CD4-positive, alpha-beta T cell treated with Interleukin-10 for 1 hour (primary cell): ENCODE measurements at regions not wholly inside any gene's neighbourhood (a gene's known extent, or its start where the extent isn't known, plus 50 kb on each side); places are given as distances from the start of the nearest gene placed in this dataset.
"Not testable (repeated sequence)": the region's sequence is repeated elsewhere in the genome, so short reads cannot be mapped to it uniquely, and the experiment has no call there.

Experiments
- DNase-seq: peaks from one replicate; pipeline ENCODE4 v3.0.0-alpha.2; 2020

GRCh38 chr3:8152821-8153418 is 348.7 kb upstream of the LMCD1 start:
- no peak for DNase-seq

GRCh38 chr3:8153800-8154199 is 347.8 kb upstream of the LMCD1 start:
- DNase-seq = no peak

DNA sequence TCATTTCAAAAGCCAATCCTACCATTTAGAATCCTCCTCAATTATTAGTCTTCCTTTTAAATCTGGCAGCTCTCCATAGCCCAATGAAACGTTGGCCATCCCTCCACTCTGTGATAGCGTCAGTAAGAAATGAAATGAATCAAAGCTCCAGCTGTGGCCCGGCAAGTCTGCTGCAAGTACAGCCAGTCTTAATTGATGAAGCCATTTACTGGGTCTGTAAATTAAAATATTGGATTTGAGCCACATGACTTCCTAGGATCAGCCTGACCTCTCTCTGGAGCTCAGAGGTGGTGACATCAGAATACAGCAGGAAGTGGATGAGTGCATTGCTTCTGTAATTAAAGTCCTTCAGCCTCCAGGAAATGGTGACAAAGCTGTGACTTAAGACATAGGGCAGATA is 347.0 kb upstream of the LMCD1 start:
- DNase-seq = no peak

- no peak for DNase-seq
Observed at GRCh38 chr3:8156138-8156537, 345.5 kb upstream of the LMCD1 start.

DNA sequence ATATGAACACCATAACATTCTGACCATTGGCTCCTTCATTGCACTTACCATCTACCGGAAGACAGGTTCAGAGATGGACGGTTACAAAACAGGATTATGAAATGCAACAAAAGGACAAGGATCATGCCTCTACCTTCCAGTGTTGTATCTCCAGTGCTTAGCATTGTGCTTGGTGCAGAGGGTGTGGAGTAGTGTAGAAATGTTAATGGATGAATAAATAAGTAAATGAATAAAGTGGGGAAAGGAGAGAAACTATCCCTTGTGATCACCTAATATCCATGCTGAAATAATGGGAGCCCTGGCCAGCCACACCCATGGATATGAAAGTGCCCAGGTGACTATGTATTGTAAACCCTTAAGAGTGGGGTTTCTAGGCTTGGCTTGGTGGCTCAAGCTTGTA is 344.8 kb upstream of the LMCD1 start:
- DNase-seq = no peak

DNA sequence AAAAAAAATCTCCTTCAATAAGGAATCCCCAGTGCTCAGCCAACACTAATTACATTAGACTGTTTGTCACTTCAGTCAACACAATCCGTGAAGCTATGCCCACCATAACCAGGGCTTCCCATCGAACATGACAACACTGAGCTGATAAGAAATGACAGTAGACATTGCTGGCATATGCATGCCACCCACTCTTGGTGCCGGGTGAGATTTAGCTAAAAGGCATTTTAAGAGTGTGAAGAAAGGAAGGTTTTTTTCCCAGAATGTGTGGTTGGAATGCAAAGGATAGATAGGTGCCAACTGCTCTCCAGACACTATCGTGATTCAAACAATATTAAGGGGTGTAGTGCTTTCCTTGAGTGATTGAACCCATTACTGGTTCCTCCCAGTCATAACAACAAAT is 344.0 kb upstream of the LMCD1 start:
- DNase-seq = no peak

- no peak for DNase-seq
Observed at GRCh38 chr3:8164145-8164544, 337.5 kb upstream of the LMCD1 start.

DNA sequence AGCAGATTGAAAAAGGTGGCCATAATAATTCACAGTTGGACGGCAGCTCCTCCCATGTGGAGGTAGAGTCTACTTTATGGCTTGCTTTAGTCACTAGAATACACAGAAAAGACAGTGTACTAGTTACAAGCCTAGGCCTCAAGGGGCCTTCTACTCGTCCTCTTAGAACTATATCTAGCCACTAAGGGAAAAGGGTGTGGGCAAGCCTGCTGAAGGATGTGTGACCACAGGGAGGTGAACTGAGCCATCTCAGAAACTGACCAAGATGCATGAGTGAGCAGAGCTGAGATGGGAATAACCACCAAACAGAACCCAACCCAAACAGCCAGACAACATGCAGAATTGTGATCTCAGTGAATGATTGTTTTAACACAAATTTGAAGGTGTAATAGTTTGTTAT is 335.6 kb upstream of the LMCD1 start:
- no peak for DNase-seq

- no peak for DNase-seq
Observed at GRCh38 chr3:8170971-8171508, 330.6 kb upstream of the LMCD1 start.

- no peak for DNase-seq
Observed at GRCh38 chr3:8173892-8174291, 327.7 kb upstream of the LMCD1 start.

DNA sequence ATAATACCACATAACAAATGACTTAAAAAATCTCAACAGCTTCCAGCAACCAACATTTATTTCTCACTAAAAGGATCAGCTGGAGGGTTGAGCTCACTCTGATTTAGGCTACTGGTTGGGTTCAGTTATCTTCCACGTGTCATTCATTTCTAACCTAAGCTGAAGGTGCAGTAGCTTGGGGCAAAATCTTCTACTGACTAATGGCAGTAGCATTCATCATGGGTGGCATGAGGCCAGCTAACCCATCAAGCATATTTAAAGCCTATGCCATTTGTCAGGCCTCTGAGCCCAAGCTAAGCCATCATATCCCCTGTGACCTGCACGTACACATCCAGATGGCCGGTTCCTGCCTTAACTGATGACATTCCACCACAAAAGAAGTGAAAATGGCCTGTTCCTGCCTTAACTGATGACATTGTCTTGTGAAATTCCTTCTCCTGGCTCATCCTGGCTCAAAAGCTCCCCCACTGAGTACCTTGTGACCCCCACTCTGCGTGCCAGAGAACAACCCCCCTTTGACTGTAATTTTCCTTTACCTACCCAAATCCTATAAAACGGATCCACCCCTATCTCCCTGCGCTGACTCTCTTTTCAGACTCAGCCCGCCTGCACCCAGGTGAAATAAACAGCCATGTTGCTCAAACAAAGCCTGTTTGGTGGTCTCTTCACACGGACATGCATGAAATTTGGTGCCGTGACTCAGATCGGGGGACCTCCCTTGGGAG is 324.7 kb upstream of the LMCD1 start:
- not testable (repeated sequence) for DNase-seq

- DNase-seq = not testable (repeated sequence)
Observed at GRCh38 chr3:8178516-8178915, 323.1 kb upstream of the LMCD1 start.

DNA sequence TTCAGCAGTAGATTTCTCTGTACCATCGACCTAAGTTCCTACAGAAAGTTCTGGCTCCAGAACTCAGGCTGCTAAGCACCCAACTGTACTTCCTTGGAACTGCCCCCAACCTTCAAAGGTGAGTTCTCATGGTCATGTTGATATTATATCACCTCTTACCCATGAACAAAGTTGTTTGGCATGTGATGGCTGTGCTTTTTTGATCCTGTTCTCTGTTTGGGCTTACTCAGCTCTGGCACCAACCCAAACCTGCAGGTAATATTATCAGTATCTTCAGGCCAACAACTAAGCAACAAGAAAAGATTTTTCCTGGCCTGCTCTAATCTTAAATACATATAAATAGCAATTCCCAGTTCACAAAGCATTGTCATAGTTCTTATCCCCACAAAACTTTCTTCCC is 318.7 kb upstream of the LMCD1 start:
- DNase-seq = no peak

DNA sequence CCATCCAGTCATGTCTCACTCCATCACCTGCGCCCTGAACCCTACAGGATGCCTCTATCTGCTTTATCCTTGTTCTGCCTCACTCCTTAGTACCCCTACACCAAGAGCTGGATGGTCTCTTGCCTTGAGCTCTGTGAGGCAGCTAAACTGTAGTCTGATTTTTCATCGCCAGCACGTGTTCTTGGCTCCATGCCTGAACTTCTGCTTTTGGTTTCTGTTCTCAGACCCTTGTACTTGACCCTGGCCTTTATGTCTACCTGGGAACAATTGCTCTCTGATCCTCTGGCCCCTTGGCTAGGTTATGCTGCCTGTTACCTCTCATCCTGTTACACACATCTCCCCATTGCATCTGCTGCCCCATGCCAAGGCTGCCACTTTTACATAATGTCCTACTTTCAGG is 318.0 kb upstream of the LMCD1 start:
- no peak for DNase-seq

DNA sequence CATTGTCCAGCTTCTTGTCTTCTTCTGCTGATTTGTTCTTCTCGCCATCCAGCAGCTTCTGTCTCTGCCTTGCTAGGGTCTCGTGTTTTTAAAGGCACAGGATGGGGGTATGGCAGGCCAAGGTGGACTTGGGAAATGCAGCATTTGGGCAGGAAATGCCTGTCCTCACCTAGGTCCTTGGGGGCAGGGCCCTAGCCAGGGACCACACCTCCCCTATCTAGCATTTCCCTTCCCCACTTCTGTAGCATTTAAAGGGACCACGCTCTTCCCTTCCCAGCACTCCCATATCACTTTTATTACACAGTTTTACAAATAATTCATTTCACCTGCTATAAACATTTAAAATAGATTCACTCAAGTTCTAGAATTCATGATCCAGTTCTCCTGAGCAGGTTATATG is 315.4 kb upstream of the LMCD1 start:
- DNase-seq = no peak

DNA sequence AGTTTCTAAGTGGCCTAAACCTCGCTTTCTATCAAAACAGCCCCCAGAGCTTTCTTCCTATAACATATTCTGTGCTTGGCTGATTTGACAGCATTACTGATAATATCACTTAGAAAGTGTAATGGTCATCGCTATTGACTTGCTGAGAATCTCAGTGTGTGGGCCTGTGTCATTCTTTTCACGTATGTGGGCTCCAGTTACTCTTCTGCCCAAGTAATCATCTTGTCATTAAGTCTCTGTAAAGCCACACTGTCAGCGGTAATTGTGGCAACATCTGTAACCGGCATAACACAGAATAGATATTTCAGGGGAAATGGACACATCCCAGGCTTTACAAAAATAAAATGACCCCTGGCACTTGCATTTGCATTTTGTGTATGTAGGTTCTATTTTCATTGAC is 313.6 kb upstream of the LMCD1 start:
- DNase-seq = no peak

DNA sequence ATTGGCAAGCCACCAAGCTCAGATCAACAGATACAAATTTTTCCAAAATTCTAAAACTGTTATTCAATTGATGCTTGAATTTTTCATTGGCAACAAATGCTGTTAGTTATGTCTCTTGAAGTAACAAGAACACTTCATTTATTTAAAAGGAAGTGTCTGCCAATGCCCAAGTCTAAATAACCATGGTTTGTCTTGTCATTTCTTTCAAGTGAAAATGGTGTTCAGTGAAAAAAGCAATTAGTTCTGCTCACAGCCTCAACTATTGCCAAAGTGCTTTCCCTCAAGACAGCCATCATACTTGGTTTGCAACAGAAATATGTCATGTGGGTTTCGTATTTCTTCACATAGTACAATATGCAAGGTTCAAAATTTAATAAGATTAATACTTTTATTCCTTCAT is 312.6 kb upstream of the LMCD1 start:
- no peak for DNase-seq

DNA sequence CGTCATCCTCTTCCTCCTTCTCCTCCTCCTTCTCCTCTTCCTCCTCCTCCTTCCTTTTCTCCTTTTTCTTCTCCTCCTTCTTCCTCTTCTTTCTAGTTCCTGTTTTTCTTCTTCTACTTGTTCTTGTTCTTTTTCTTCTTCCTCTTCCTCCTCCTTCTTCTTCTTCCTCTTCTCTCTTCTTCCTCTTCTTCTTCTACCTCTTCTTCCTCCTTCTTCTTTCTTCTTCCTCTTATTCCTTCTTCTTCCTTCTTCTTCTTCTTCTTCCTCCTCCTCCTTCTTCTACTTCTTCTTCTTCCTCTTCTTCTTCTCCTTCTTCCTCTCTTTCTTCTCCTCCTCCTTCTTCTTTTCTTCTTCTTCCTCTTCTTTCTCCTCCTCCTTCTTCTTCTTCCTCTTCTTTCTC is 310.2 kb upstream of the LMCD1 start:
- no peak for DNase-seq

- DNase-seq = no peak
Observed at GRCh38 chr3:8197384-8197783, 304.2 kb upstream of the LMCD1 start.

DNA sequence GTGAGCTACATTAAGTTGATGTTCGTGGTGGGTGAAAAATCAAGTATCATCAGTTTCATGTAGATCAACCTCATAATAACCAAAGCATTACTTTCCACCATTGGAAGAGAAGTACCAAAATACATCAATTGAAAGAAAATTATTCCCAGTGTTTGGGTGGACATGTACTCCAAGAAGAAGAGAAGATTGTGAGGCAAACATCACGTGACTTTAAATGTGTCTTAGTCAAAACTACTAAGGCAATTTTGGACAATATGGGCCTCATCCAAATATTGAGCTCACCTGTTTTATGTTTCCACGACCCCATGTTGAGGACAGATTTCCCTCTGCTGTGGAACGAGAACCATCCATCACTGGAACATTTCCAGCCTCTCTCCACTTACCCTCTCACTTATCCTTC is 303.0 kb upstream of the LMCD1 start:
- DNase-seq = no peak

- DNase-seq = no peak
Observed at GRCh38 chr3:8200996-8201395, 300.6 kb upstream of the LMCD1 start.

- no peak for DNase-seq
Observed at GRCh38 chr3:8201886-8202285, 299.7 kb upstream of the LMCD1 start.

GRCh38 chr3:8204331-8204730 is 297.3 kb upstream of the LMCD1 start:
- no peak for DNase-seq

- no peak for DNase-seq
Observed at GRCh38 chr3:8204853-8205650, 296.6 kb upstream of the LMCD1 start.
